ENCODE measurements at regions not wholly inside any gene's neighbourhood (a gene's known extent, or its start where the extent isn't known, plus 50 kb on each side); places are given as distances from the start of the nearest gene placed in this dataset.

GRCh38 chr4:13207226-13207625, 276.9 kb downstream of the RAB28 start:
- TF ChIP-seq ZFP41 (tag by site-specific recombination; IDR thresholded peaks at IDR 0.05; ENCODE audit: borderline replicate concordance) = no peak
- no peak for TF ChIP-seq ZNF558 (tag by site-specific recombination; IDR thresholded peaks at IDR 0.05)
- TF ChIP-seq, protein P1, sequence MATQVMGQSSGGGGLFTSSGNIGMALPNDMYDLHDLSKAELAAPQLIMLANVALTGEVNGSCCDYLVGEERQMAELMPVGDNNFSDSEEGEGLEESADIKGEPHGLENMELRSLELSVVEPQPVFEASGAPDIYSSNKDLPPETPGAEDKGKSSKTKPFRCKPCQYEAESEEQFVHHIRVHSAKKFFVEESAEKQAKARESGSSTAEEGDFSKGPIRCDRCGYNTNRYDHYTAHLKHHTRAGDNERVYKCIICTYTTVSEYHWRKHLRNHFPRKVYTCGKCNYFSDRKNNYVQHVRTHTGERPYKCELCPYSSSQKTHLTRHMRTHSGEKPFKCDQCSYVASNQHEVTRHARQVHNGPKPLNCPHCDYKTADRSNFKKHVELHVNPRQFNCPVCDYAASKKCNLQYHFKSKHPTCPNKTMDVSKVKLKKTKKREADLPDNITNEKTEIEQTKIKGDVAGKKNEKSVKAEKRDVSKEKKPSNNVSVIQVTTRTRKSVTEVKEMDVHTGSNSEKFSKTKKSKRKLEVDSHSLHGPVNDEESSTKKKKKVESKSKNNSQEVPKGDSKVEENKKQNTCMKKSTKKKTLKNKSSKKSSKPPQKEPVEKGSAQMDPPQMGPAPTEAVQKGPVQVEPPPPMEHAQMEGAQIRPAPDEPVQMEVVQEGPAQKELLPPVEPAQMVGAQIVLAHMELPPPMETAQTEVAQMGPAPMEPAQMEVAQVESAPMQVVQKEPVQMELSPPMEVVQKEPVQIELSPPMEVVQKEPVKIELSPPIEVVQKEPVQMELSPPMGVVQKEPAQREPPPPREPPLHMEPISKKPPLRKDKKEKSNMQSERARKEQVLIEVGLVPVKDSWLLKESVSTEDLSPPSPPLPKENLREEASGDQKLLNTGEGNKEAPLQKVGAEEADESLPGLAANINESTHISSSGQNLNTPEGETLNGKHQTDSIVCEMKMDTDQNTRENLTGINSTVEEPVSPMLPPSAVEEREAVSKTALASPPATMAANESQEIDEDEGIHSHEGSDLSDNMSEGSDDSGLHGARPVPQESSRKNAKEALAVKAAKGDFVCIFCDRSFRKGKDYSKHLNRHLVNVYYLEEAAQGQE (tag by site-specific recombination; IDR thresholded peaks at IDR 0.05) = no peak
- TF ChIP-seq PRDM4 (tag by site-specific recombination; IDR thresholded peaks at IDR 0.05) = no peak
